ENCODE measurements at regions not wholly inside any gene's neighbourhood (a gene's known extent, or its start where the extent isn't known, plus 50 kb on each side); places are given as distances from the start of the nearest gene placed in this dataset.

GRCh38 chr5:57703721-57704120 is 221.1 kb upstream of the ACTBL2 start:
- Histone ChIP-seq H3K79me2 (ENCODE audit: insufficient read depth, low read length) (no peaks in the 10 kb centered on the region), H3K4me1 (ENCODE audit: insufficient read depth, low read length) (peaks cover 7% of the 10 kb centered on the region), H3K4me2 (ENCODE audit: insufficient read depth, low read length) (no peak overlapping the region), H3K4me3 (ENCODE audit: low read depth in 1 of 2, low read length in 2 of 2) (no peak overlapping the region), H3K36me3 (ENCODE audit: insufficient read depth, low read length) (no peaks in the 10 kb centered on the region), H3K9ac (ENCODE audit: low read depth, low read length) (no peak overlapping the region), H3K27me3 (ENCODE audit: insufficient read depth, low read length, poor library complexity) (no peaks in the 10 kb centered on the region), H2AFZ (ENCODE audit: low read depth, low read length) (no peak overlapping the region), H3K27ac (ENCODE audit: low read length) (no peak overlapping the region), H3K9me3 (ENCODE audit: insufficient read depth, low read length, severe bottlenecking) (no peaks in the 10 kb centered on the region), H4K20me1 (ENCODE audit: insufficient read depth, low read length) (no peaks in the 10 kb centered on the region)
- TF ChIP-seq CTCF (IDR thresholded peaks at IDR 0.05; ENCODE audit: borderline replicate concordance, extremely low read depth, low read length, poor library complexity, severe bottlenecking), result no peak
- TF ChIP-seq EZH2 (IDR thresholded peaks at IDR 0.05; ENCODE audit: borderline replicate concordance, low read depth, low read length, severe bottlenecking), result no peak
- no peak for ATAC-seq (ENCODE audit: insufficient read depth, low read depth)
- no peak for DNase-seq

GRCh38 chr5:57700484-57700883 is 217.9 kb upstream of the ACTBL2 start:
- Histone ChIP-seq H3K36me3 (ENCODE audit: insufficient read depth, low read length) (no peaks in the 10 kb centered on the region), H3K27ac (ENCODE audit: low read length) (no peak overlapping the region), H3K4me1 (ENCODE audit: insufficient read depth, low read length) (peaks cover 7% of the 10 kb centered on the region), H3K27me3 (ENCODE audit: insufficient read depth, low read length, poor library complexity) (no peaks in the 10 kb centered on the region), H4K20me1 (ENCODE audit: insufficient read depth, low read length) (no peaks in the 10 kb centered on the region), H3K9ac (ENCODE audit: low read depth, low read length) (no peak overlapping the region), H3K4me2 (ENCODE audit: insufficient read depth, low read length) (no peak overlapping the region), H3K4me3 (ENCODE audit: low read depth in 1 of 2, low read length in 2 of 2) (no peak overlapping the region), H3K9me3 (ENCODE audit: insufficient read depth, low read length, severe bottlenecking) (no peaks in the 10 kb centered on the region), H3K79me2 (ENCODE audit: insufficient read depth, low read length) (no peaks in the 10 kb centered on the region), H2AFZ (ENCODE audit: low read depth, low read length) (no peak overlapping the region)
- TF ChIP-seq CTCF (IDR thresholded peaks at IDR 0.05; ENCODE audit: borderline replicate concordance, extremely low read depth, low read length, poor library complexity, severe bottlenecking) (no peak), EZH2 (IDR thresholded peaks at IDR 0.05; ENCODE audit: borderline replicate concordance, low read depth, low read length, severe bottlenecking) (no peak)
- DNase-seq (no peak), ATAC-seq (ENCODE audit: insufficient read depth, low read depth) (no peak)

GRCh38 chr5:57700072-57700471 is 217.5 kb upstream of the ACTBL2 start:
- Histone ChIP-seq H3K4me3 (ENCODE audit: low read depth in 1 of 2, low read length in 2 of 2) (no peak overlapping the region), H3K4me2 (ENCODE audit: insufficient read depth, low read length) (no peak overlapping the region), H3K36me3 (ENCODE audit: insufficient read depth, low read length) (no peaks in the 10 kb centered on the region), H3K27me3 (ENCODE audit: insufficient read depth, low read length, poor library complexity) (no peaks in the 10 kb centered on the region), H3K9me3 (ENCODE audit: insufficient read depth, low read length, severe bottlenecking) (no peaks in the 10 kb centered on the region), H3K27ac (ENCODE audit: low read length) (no peak overlapping the region), H3K79me2 (ENCODE audit: insufficient read depth, low read length) (no peaks in the 10 kb centered on the region), H3K4me1 (ENCODE audit: insufficient read depth, low read length) (peaks cover 7% of the 10 kb centered on the region), H3K9ac (ENCODE audit: low read depth, low read length) (no peak overlapping the region), H2AFZ (ENCODE audit: low read depth, low read length) (no peak overlapping the region), H4K20me1 (ENCODE audit: insufficient read depth, low read length) (no peaks in the 10 kb centered on the region)
- TF ChIP-seq EZH2 (IDR thresholded peaks at IDR 0.05; ENCODE audit: borderline replicate concordance, low read depth, low read length, severe bottlenecking) (no peak), CTCF (IDR thresholded peaks at IDR 0.05; ENCODE audit: borderline replicate concordance, extremely low read depth, low read length, poor library complexity, severe bottlenecking) (no peak)
- DNase-seq, result no peak
- ATAC-seq (ENCODE audit: insufficient read depth, low read depth), result no peak

GRCh38 chr5:57698802-57699201 is 216.2 kb upstream of the ACTBL2 start:
- no peaks in the 10 kb centered on the region for H3K9me3 ChIP-seq (ENCODE audit: insufficient read depth, low read length, severe bottlenecking)
- DNase-seq (no peak), ATAC-seq (ENCODE audit: insufficient read depth, low read depth) (no peak)
- no peaks in the 10 kb centered on the region for H3K27me3 ChIP-seq (ENCODE audit: insufficient read depth, low read length, poor library complexity)
- H3K4me2 ChIP-seq (ENCODE audit: insufficient read depth, low read length), result no peak overlapping the region
- no peaks in the 10 kb centered on the region for H3K36me3 ChIP-seq (ENCODE audit: insufficient read depth, low read length)
- H4K20me1 ChIP-seq (ENCODE audit: insufficient read depth, low read length), result no peaks in the 10 kb centered on the region
- no peak overlapping the region for H2AFZ ChIP-seq (ENCODE audit: low read depth, low read length)
- no peak for TF ChIP-seq EZH2 (IDR thresholded peaks at IDR 0.05; ENCODE audit: borderline replicate concordance, low read depth, low read length, severe bottlenecking)
- H3K79me2 ChIP-seq (ENCODE audit: insufficient read depth, low read length), result no peaks in the 10 kb centered on the region
- H3K4me3 ChIP-seq (ENCODE audit: low read depth in 1 of 2, low read length in 2 of 2), result no peak overlapping the region
- no peak overlapping the region for H3K27ac ChIP-seq (ENCODE audit: low read length)
- no peak overlapping the region for H3K9ac ChIP-seq (ENCODE audit: low read depth, low read length)
- peaks cover 5% of the 10 kb centered on the region for H3K4me1 ChIP-seq (ENCODE audit: insufficient read depth, low read length)
